ENCODE measurements at regions not wholly inside any gene's neighbourhood (a gene's known extent, or its start where the extent isn't known, plus 50 kb on each side); places are given as distances from the start of the nearest gene placed in this dataset.

GRCh38 chr12:77345336-77345735, 280.0 kb upstream of the E2F7 start:
- no peaks in the 10 kb centered on the region for H4K20me1 ChIP-seq (replicated peaks; ENCODE audit: control insufficient read depth, extremely low read depth, insufficient read depth, low read length)
- H3K9me3 ChIP-seq (replicated peaks; ENCODE audit: control insufficient read depth, insufficient read depth, low read length) = no peaks in the 10 kb centered on the region
- no peaks in the 10 kb centered on the region for H3K27me3 ChIP-seq (ENCODE audit: control insufficient read depth in 2 of 2, insufficient read depth in 2 of 2, low read length in 2 of 2)
- no TSS peak for BruUV-seq (replicated peaks)
- H3K4me2 ChIP-seq (ENCODE audit: insufficient read depth, low read length) = no peak overlapping the region
- H3K9me1 ChIP-seq (replicated peaks; ENCODE audit: control insufficient read depth, extremely low read depth, insufficient read depth, low read length) = no peaks in the 10 kb centered on the region
- dilution Hi-C loops (cut with MboI; ENCODE audit: extremely low pct_ligation_motif_present, low sequenced_read_pairs) = no loop called here
- H3K79me2 ChIP-seq (ENCODE audit: control insufficient read depth, insufficient read depth, low read length) = no peaks in the 10 kb centered on the region
- intact Hi-C loops (cut with micrococcal nuclease) = no loop called here
- no peak overlapping the region for H3K4me3 ChIP-seq (replicated peaks in 1 of 3; ENCODE audit: insufficient read depth in 1 of 3, low read depth in 1 of 3, low read length in 3 of 3)
- no peak overlapping the region for H2AFZ ChIP-seq (ENCODE audit: low read depth, low read length)
- H3K27ac ChIP-seq (ENCODE audit: insufficient read depth, low read depth, low read length) = peak overlapping the region; percentile 26
- H3K4me1 ChIP-seq (ENCODE audit: control insufficient read depth, extremely low read depth, insufficient read depth, low read length) = peaks cover 20% of the 10 kb centered on the region
- FAIRE-seq = no peak
- ChIA-PET POLR2A (no interaction called here), CTCF (interaction anchor here (1.6 kb wide), 2 partner anchors 21 to 193 kb away, joined by 4 to 5 read pairs; no protein-coding TSS in a partner anchor)
- no peaks in the 10 kb centered on the region for H3K36me3 ChIP-seq (ENCODE audit: control insufficient read depth in 2 of 2, extremely low read depth in 1 of 2, insufficient read depth in 2 of 2, low read length in 2 of 2)
- TF ChIP-seq POLR2A (IDR thresholded peaks at IDR 0.05; ENCODE audit: low read depth, low read length) = no peak
- TF ChIP-seq GATA2 (IDR thresholded peaks at IDR 0.05; ENCODE audit: insufficient read depth, insufficient read length, low read depth, low read length) = no peak
- TF ChIP-seq MAX (IDR thresholded peaks at IDR 0.05; ENCODE audit: insufficient read depth, insufficient read length) = no peak
- no peak for TF ChIP-seq EZH2 (IDR thresholded peaks at IDR 0.05; ENCODE audit: borderline replicate concordance, low read depth, low read length, severe bottlenecking)
- no peak for TF ChIP-seq MYC (IDR thresholded peaks at IDR 0.05; ENCODE audit: low read depth, low read length)
- no peak for TF ChIP-seq POLR2AphosphoS5 (IDR thresholded peaks at IDR 0.05; ENCODE audit: insufficient read depth, low read depth, low read length)
- TF ChIP-seq FOS (IDR thresholded peaks at IDR 0.05; ENCODE audit: borderline replicate concordance, insufficient read depth, low read length) = no peak
- TF ChIP-seq CTCF (IDR thresholded peaks at IDR 0.05; ENCODE audit: extremely low read depth in 1 of 2, insufficient read depth in 1 of 2, low read depth in 1 of 2, low read length in 2 of 2) = no peak
- TF ChIP-seq JUN (IDR thresholded peaks at IDR 0.05; ENCODE audit: borderline replicate concordance, insufficient read depth, insufficient read length, low read depth) = no peak
- no peak for DNase-seq (ENCODE audit: low read depth, low spot score)
- H3K9ac ChIP-seq (replicated peaks; ENCODE audit: extremely low read depth, insufficient read depth, low read length) = no peak overlapping the region

Measured in endothelial cell of umbilical vein (primary cell).